IPS-20b (cell line): ENCODE measurements at regions not wholly inside any gene's neighbourhood (a gene's known extent, or its start where the extent isn't known, plus 50 kb on each side); places are given as distances from the start of the nearest gene placed in this dataset.
"Not testable (repeated sequence)": the region's sequence is repeated elsewhere in the genome, so short reads cannot be mapped to it uniquely, and the experiment has no call there.

Experiments
- H3K27ac ChIP-seq: one replicate; pipeline ENCODE4 v1.5.1; 2013; ENCODE audit warnings: low read length
- H3K27me3 ChIP-seq: 2 replicates; pipeline ENCODE4 v1.6.1; 2013; ENCODE audit warnings: mild to moderate bottlenecking, low read length, inconsistent platforms; ENCODE audit not compliant: insufficient read depth
- H3K36me3 ChIP-seq: 2 replicates; pipeline ENCODE4 v1.6.1; 2013; ENCODE audit warnings: low read depth, mild to moderate bottlenecking, inconsistent platforms, low read length, moderate library complexity; ENCODE audit not compliant: insufficient read depth
- H3K4me1 ChIP-seq: 2 replicates; pipeline ENCODE4 v1.6.1; 2013; ENCODE audit warnings: mild to moderate bottlenecking, control low read depth, inconsistent platforms, low read length, moderate library complexity; ENCODE audit not compliant: insufficient read depth
- H3K4me3 ChIP-seq: 2 replicates; pipeline ENCODE4 v1.5.1; 2013; ENCODE audit warnings: mild to moderate bottlenecking, low read length, inconsistent platforms
- H3K9ac ChIP-seq: 2 replicates; pipeline ENCODE4 v1.6.1; 2013; ENCODE audit warnings: low read depth, mild to moderate bottlenecking, inconsistent platforms, low read length, moderate library complexity
- H3K9me3 ChIP-seq: 2 replicates; pipeline ENCODE4 v1.6.1; 2013; ENCODE audit warnings: mild to moderate bottlenecking, low read depth, low read length, inconsistent platforms; ENCODE audit not compliant: insufficient read depth

DNA sequence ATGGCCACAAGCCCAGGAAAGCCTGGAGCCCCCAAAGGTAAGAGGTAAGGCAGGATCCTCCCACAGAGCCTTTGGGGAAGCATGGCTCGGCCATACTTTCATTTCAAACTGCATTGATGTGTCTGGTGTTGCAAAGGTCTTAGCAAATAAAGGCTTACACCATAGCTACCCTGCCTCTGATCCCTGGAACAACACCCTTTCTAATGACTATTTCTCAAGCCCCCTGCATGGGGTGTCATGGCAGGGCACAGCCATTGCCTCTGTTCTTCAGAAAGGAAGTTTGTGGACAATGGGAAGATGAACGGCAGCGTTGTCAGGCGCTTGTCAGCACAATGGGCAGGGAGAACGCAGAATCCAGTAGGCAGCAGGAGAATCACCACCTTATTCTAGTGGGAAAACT lies 435.0 kb upstream of the SMIM21 start:
- Histone ChIP-seq H3K27ac (no peak overlapping the region), H3K36me3 (no peaks in the 10 kb centered on the region), H3K27me3 (no peaks in the 10 kb centered on the region), H3K4me1 (no peaks in the 10 kb centered on the region), H3K4me3 (no peak overlapping the region), H3K9ac (no peak overlapping the region), H3K9me3 (no peaks in the 10 kb centered on the region)

DNA sequence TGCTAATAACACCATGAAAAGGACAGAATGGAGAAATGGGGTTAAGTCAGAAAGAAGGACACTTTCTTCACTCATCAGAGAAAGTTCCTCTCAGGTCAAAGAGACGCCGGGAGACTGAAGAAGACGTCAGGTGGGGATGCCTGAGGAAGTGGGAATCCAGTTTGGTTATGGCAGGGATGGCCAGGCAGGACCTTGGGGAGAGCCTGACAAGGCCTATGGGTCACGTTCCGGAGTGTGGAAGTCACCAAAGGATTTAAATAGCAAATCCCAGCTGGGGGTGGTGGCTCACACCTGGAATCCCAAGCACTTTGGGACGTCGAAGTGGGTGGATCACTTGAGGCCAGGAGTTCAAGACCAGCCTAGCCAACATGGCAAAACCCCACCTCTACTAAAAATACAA lies 432.7 kb upstream of the SMIM21 start:
- Histone ChIP-seq H3K9me3 (no peaks in the 10 kb centered on the region), H3K4me3 (no peak overlapping the region), H3K27me3 (no peaks in the 10 kb centered on the region), H3K36me3 (no peaks in the 10 kb centered on the region), H3K4me1 (no peaks in the 10 kb centered on the region), H3K9ac (no peak overlapping the region), H3K27ac (no peak overlapping the region)

DNA sequence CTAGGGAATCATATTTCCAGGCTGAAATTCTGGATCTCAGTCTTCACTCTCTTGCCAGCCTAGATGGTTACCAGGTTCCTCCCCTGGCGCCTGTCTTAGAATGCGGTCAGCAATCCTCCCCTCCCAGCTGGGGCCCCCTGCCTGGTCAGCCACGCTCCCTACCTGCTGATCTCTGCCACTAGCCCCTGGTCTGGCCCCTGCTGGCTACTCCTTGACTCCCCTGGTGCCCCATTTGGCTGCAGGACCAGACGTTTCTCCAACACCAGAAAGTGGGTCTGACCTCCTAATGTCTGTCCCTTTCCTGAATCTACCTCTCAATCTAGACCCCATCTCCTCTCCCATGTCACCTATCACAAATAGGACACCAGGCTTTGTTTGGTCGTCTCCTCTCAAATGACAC lies 432.0 kb upstream of the SMIM21 start:
- Histone ChIP-seq H3K4me1 (no peaks in the 10 kb centered on the region), H3K27ac (no peak overlapping the region), H3K9me3 (no peaks in the 10 kb centered on the region), H3K4me3 (no peak overlapping the region), H3K27me3 (no peaks in the 10 kb centered on the region), H3K9ac (no peak overlapping the region), H3K36me3 (no peaks in the 10 kb centered on the region)

DNA sequence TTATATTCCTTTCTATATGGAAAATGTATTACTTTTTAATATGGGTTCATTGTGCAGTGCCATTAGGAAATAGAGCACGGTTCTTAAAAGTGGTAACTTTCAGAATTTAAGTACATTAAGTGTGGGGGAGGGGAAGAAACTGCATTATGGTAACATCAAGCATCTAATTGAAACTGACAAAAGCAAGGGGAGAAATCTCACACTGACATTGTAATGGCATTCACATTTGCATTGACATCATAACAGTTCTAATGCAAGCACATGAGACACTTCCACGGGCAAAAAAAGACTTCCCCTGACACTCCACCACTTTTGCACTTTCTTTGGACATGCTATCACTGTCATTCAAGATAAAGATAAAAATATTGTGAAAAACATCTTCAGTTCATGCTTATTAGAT lies 431.3 kb upstream of the SMIM21 start:
- H3K9me3 ChIP-seq, result no peaks in the 10 kb centered on the region
- no peak overlapping the region for H3K9ac ChIP-seq
- no peak overlapping the region for H3K4me3 ChIP-seq
- no peaks in the 10 kb centered on the region for H3K4me1 ChIP-seq
- no peak overlapping the region for H3K27ac ChIP-seq
- H3K36me3 ChIP-seq, result no peaks in the 10 kb centered on the region
- H3K27me3 ChIP-seq, result no peaks in the 10 kb centered on the region

DNA sequence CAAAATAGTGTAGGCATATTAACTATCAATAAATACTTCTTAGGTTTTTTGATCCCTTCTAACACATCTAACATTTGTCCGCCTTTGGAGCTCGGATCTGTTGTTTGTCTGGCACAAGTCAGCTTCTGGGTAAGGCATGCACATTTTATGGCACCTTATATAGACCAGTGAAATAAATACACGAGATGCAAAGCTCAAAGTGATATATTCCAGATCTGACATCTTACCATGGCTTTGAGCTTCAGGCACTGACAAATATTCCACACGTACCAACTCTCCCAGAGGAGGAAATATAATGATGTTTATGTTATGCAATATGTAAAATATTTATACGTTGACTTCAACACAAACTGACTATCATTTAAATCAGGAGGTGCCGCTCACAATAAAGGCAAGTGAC lies 430.1 kb upstream of the SMIM21 start:
- H3K36me3 ChIP-seq, result no peaks in the 10 kb centered on the region
- H3K9ac ChIP-seq, result no peak overlapping the region
- no peak overlapping the region for H3K27ac ChIP-seq
- no peaks in the 10 kb centered on the region for H3K4me1 ChIP-seq
- H3K4me3 ChIP-seq, result no peak overlapping the region
- no peaks in the 10 kb centered on the region for H3K9me3 ChIP-seq
- H3K27me3 ChIP-seq, result no peaks in the 10 kb centered on the region

DNA sequence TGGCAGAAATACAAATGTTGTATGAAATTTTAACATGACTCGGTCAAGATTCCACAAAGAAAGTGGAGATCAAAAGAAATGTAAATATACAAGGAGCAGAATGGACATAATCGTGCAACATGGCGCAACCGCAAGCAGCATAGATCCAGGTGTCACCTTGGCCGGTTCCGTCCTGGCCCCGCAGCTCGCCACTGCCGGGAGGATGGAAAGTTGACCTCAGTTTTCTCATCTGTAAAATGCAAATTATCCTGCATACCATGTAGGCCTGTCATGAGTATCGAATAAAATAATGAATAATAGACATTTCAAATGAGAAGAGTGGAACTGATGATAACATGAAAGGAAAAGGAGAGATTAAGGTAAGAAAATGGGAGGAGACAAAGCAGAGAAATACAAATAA lies 427.3 kb upstream of the SMIM21 start:
- Histone ChIP-seq H3K4me1 (no peaks in the 10 kb centered on the region), H3K36me3 (no peaks in the 10 kb centered on the region), H3K27ac (no peak overlapping the region), H3K9ac (no peak overlapping the region), H3K9me3 (no peaks in the 10 kb centered on the region), H3K27me3 (no peaks in the 10 kb centered on the region), H3K4me3 (no peak overlapping the region)

DNA sequence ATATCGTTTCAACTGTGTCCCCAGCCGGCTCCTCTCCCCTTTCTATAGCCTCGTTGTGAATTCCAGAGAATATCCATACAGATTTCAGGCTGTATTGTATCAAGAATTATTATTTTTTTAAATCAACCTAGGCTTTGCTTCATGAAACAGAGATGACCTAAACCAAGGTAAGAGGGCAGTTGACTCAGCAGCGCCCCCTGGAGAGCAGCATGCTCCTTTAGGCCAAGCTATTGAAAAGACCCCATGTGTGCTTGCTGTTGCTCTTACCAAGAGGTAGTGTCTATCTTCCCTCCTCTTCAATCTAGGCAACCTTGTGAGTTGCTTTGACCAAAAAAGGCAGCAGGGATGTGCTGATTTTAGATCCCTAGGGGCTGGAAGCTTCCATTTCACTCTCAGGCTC lies 426.7 kb upstream of the SMIM21 start:
- Histone ChIP-seq H3K4me3 (no peak overlapping the region), H3K9me3 (no peaks in the 10 kb centered on the region), H3K36me3 (no peaks in the 10 kb centered on the region), H3K27ac (no peak overlapping the region), H3K9ac (no peak overlapping the region), H3K27me3 (no peaks in the 10 kb centered on the region), H3K4me1 (no peaks in the 10 kb centered on the region)

DNA sequence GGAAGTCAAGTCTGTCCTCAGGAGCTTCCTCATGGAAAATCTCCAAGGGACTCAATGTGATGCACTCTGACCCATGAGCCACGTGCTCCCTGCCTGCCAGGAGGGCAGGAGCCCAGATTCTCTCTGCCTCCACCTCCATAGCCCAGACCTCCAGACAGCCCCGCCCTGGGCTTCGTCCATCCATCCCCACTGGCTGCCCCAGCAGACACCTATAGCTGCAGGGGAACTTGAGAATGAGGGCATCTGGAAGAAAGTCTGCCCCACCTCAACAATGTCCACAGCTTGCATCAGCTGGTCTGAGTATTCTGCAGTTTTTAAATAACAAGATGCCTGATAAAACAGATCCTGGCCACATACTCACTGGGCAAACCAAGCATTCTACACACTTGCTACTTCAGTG lies 418.8 kb upstream of the SMIM21 start:
- no peaks in the 10 kb centered on the region for H3K36me3 ChIP-seq

DNA sequence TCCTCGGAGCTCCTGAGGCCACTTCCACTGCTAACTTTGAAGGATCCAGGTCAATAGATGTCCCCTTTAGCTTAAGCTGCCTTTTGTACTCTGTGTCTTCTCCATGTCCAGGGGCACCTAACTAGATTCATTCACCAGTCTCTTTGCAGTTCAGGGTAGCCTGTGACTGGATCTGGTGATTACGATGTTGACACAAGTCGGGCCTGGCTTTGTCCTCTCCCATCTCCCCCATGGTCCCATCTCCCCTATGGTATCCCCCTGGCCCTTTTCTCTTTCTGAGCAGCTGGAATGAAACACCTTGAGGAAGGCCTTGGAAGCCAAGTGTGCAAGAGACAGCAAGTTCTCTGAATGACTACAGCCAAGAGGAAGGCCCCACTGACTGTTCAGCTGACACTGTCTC lies 417.9 kb upstream of the SMIM21 start:
- no peak overlapping the region for H3K4me3 ChIP-seq
- H3K4me1 ChIP-seq, result no peaks in the 10 kb centered on the region

More for the DNA sequence above, 418.8 kb upstream of the SMIM21 start:
- Histone ChIP-seq H3K27me3 (no peaks in the 10 kb centered on the region), H3K9ac (no peak overlapping the region), H3K27ac (no peak overlapping the region), H3K4me1 (no peaks in the 10 kb centered on the region), H3K9me3 (no peaks in the 10 kb centered on the region), H3K4me3 (no peak overlapping the region)

DNA sequence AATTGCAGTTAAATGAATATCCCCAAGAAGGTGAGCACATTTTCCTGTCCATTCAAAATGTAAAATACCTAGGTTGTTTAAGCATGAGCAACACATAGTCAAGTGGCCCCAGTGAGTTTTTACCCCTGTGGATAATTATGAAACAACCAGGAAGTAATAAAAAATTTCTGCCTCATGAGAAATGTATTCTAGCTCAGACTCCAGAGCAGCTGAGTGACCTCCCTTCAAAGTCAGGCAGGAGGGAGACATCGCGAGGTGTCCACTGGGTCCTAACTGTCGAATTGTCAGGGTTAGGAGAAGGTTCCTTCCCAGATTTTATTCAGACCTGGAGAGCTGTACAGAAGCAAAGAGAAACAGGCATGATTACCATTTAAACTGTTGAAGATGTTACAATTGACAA lies 416.6 kb upstream of the SMIM21 start:
- Histone ChIP-seq H3K4me1 (no peaks in the 10 kb centered on the region), H3K9ac (no peak overlapping the region), H3K9me3 (no peaks in the 10 kb centered on the region), H3K4me3 (no peak overlapping the region), H3K27ac (no peak overlapping the region), H3K36me3 (no peaks in the 10 kb centered on the region), H3K27me3 (no peaks in the 10 kb centered on the region)

More for the DNA sequence above, 417.9 kb upstream of the SMIM21 start:
- H3K9ac ChIP-seq, result no peak overlapping the region
- H3K9me3 ChIP-seq, result no peaks in the 10 kb centered on the region
- H3K27ac ChIP-seq, result no peak overlapping the region
- H3K36me3 ChIP-seq, result no peaks in the 10 kb centered on the region
- no peaks in the 10 kb centered on the region for H3K27me3 ChIP-seq

DNA sequence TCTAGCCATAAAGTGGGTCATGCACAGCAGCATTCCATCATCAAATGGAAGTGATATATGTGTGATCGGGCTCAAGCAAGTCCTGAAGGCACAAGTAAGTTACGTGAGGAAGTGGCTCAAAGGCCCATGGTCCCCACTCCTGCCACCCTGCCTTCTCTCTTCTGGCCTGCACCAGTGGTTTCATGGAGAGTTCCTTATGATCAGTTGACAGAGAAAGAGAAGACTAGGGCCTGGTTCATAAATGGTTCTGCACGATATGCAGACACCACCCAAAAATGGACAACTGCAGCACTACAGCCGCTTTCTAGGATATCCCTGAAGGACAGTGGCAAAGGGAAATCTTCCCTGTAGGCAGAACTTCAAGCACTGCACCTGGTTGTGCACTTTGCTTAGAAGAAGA lies 412.6 kb upstream of the SMIM21 start:
- no peak overlapping the region for H3K9ac ChIP-seq

DNA sequence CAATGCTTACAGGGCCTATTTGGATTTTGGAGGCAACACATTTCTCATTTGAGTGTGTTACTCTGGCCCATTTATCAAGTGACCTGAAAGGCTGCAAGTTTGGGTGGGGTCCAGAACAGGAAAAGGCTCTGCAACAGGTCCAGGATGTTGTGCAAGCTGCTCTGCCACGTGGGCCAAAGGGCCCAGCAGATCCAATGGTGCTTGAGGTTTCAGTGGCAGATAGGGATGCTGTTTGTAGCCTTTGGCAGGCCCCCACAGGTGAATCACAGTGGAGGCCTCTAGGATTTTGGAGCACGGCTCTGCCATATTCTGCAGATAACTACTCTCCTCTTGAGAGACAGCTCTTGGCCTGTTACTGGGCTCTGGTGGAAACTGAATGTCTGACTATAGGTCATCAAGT lies 412.2 kb upstream of the SMIM21 start:
- H3K27ac ChIP-seq, H3K9ac ChIP-seq, H3K4me3 ChIP-seq: not testable (repeated sequence)

More for the DNA sequence above, 412.6 kb upstream of the SMIM21 start:
- Histone ChIP-seq H3K27ac (no peak overlapping the region), H3K36me3 (no peaks in the 10 kb centered on the region), H3K9me3 (no peaks in the 10 kb centered on the region), H3K27me3 (no peaks in the 10 kb centered on the region), H3K4me1 (no peaks in the 10 kb centered on the region), H3K4me3 (no peak overlapping the region)

DNA sequence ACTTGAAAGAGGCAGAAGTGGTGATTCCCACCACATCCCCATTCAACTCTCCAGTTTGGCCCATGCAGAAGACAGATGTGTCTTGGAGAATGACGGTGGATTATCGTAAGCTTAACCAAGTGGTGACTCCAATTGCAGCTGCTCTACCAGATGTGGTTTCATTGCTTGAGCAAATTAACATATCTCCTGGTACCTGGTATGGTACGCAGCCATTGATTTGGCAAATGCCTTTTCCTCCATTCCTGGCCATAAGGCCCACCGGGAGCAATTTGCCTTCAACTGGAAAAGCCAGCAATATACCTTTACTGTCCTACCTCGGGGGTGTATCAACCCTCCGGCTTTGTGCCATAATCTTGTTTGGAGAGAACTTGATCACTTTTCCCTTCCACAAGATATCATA lies 411.5 kb upstream of the SMIM21 start:
- no peaks in the 10 kb centered on the region for H3K9me3 ChIP-seq
- no peaks in the 10 kb centered on the region for H3K36me3 ChIP-seq
- H3K4me1 ChIP-seq, result no peaks in the 10 kb centered on the region
- no peak overlapping the region for H3K4me3 ChIP-seq
- H3K27me3 ChIP-seq, result no peaks in the 10 kb centered on the region
- H3K27ac ChIP-seq, result no peak overlapping the region
- no peak overlapping the region for H3K9ac ChIP-seq

More for the DNA sequence above, 412.2 kb upstream of the SMIM21 start:
- not testable (repeated sequence) for H3K4me1 ChIP-seq, H3K36me3 ChIP-seq, H3K9me3 ChIP-seq, H3K27me3 ChIP-seq
